GM12872 (cell line): ENCODE measurements at regions not wholly inside any gene's neighbourhood (a gene's known extent, or its start where the extent isn't known, plus 50 kb on each side); places are given as distances from the start of the nearest gene placed in this dataset.

Experiments used
- TF ChIP-seq, protein P1 (sequence below): IDR thresholded peaks from 3 replicates; pipeline ENCODE4 v1.5.1; 2011; ENCODE audit warnings: low read depth, mild to moderate bottlenecking, low read length, moderate library complexity; ENCODE audit not compliant: insufficient read depth

GRCh38 chrX:43526878-43527277 lies 129.2 kb upstream of the MAOA start:
- TF ChIP-seq, protein P1, sequence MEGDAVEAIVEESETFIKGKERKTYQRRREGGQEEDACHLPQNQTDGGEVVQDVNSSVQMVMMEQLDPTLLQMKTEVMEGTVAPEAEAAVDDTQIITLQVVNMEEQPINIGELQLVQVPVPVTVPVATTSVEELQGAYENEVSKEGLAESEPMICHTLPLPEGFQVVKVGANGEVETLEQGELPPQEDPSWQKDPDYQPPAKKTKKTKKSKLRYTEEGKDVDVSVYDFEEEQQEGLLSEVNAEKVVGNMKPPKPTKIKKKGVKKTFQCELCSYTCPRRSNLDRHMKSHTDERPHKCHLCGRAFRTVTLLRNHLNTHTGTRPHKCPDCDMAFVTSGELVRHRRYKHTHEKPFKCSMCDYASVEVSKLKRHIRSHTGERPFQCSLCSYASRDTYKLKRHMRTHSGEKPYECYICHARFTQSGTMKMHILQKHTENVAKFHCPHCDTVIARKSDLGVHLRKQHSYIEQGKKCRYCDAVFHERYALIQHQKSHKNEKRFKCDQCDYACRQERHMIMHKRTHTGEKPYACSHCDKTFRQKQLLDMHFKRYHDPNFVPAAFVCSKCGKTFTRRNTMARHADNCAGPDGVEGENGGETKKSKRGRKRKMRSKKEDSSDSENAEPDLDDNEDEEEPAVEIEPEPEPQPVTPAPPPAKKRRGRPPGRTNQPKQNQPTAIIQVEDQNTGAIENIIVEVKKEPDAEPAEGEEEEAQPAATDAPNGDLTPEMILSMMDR: no peak

- TF ChIP-seq, protein P1: no peak
These were observed 128.3 kb upstream of the MAOA start for GRCh38 chrX:43527801-43528200.

DNA sequence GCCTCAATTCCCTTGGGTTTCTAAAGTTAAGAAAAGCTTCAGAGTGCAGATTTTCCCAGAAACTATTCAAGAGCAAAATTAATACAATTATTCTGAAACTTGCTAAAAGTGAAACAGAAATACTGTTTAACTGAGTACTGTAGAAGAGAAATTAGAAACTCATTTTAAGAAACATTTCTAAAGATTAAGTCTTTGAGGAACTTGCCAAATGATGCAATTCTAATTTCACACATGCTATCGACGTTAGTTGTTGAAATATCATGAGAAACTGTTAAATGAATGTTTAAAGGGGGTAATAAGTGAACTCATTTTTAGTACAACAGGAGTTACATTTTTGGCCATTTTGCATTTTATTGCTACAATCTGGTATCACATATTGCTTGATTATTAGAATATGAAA lies 125.3 kb upstream of the MAOA start:
- TF ChIP-seq, protein P1: no peak

GRCh38 chrX:43540318-43540717 lies 115.8 kb upstream of the MAOA start:
- TF ChIP-seq, protein P1: no peak

DNA sequence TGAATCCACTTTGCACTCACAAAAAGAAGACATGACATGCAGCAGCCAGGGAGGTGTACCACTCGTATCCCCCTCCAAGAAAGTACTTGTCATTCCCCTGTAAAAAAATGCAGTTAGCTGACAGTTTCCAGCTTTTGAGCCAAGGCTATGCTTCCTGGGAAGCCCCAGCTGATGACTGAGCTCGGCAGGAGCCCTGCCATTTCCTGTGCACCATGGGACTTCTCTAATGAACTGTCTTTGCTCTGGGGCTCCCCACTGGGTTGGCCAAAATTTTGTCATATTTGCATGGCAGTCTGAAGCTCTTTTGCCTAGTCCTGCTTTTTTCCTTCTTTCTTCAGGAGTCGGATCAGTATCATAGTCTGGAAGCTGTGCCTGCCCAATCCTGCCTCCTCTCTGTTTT lies 104.5 kb upstream of the MAOA start:
- TF ChIP-seq, protein P1: no peak

DNA sequence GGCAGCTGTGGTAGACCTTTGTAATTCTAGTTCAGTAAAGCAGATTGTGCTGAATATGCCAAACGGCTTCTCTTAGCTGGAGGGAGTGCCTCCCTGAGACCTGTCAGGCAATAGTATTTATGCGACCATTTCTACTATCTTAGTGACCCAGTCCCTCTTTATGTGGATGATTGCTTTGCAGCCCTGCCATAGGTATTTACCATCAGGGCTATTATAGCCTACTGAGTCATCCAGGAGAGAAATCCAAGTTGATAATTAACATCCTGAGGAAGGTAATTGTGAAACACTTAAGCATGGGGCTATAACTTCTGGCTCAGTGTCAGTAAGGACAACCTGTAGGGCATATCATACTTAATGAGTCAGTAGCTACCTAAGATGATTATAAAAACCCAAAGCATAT lies 103.9 kb upstream of the MAOA start:
- TF ChIP-seq, protein P1: no peak

GRCh38 chrX:43552703-43553102 lies 103.4 kb upstream of the MAOA start:
- TF ChIP-seq, protein P1: no peak

DNA sequence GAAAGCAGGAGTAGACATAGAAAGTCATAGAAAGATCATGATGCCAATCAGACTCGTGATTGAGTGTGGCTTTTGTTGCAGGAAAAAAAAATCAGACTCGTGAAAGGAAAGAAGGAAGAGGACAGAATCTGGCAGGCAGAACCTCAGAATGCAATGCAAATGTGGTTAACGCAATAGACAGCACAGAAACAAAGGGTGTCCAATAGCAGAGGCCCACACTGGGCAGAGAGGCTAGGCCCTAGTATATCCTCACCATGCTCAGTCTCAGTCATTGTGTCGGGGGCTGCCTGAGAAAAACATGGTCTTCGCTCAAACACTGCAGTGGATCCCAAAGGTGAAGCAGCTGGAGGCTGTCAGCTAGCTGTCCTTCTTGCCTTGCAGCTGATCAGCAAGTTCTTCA lies 102.8 kb upstream of the MAOA start:
- TF ChIP-seq, protein P1: no peak
